ENCODE measurements at regions not wholly inside any gene's neighbourhood (a gene's known extent, or its start where the extent isn't known, plus 50 kb on each side); places are given as distances from the start of the nearest gene placed in this dataset.

DNA sequence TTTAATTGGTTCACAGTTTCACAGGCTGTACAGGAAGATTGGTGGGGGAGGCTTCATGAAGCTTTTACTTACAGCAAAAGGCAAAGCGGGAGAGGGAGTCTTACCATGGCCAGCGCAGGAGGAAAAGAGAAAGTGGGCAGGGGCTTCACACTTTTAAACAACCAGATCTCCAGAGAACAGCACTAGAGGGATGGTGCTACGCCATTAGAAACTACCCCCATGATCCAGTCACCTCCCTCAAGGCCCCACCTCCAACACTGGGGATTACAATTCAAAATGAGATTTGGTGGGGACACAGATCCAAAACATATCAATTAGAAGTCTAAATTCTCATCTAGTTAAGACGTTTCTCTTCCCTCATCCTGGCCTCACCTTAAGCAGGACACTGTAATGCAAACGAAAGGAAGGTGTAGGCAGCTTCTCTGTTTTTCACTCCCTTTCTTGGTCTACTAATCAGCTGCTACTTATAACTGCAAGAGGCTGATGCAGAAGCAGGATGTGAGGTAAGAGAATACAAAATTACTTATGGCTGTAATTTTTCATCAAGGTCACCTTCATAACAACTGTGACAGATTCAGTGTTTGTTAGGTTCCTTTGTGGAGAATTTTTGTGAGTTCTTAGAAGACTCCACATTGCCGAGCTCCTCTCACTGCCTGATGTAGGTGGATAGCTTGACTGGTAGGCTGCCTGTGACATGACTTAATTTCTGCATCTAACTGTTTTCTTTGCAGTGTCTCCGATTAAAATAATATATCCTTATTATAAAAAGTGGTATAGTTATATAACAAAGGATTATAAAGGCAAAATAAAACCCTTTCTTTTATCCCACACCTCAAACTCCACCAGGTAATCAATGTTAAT is 255.1 kb downstream of the IL15 start:
- Histone ChIP-seq H3K4me3 (ENCODE audit: low read length) (no peak overlapping the region), H3F3A (ENCODE audit: insufficient read depth, low read length) (no peaks in the 10 kb centered on the region), H3K4me1 (ENCODE audit: low read length) (0 out of 2 replicates have a peak, but pooled peaks cover 5% of the 10 kb centered on the region), H3K4me2 (ENCODE audit: low read depth, low read length) (no peak overlapping the region), H3K27ac (ENCODE audit: low read length) (no peak overlapping the region), H3K79me2 (ENCODE audit: low read length) (no peaks in the 10 kb centered on the region), H3K27me3 (replicated peaks; ENCODE audit: insufficient read depth, low read length) (no peaks in the 10 kb centered on the region), H4K20me1 (ENCODE audit: insufficient read depth, low read length) (no peaks in the 10 kb centered on the region), H3K9me3 (replicated peaks; ENCODE audit: insufficient read depth, low read length) (no peaks in the 10 kb centered on the region), H3K9ac (ENCODE audit: low read length) (no peak overlapping the region), H2AFZ (ENCODE audit: low read length) (no peak overlapping the region), H3K36me3 (replicated peaks; ENCODE audit: insufficient read depth, low read length) (no peaks in the 10 kb centered on the region), H3K9me2 (replicated peaks; ENCODE audit: insufficient read depth, low read length) (no peaks in the 10 kb centered on the region)
- TF ChIP-seq EZH2phosphoT487 (IDR thresholded peaks at IDR 0.05; ENCODE audit: low read length) (no peak), EZH2 (optimal IDR thresholded peaks at IDR 0.05; ENCODE audit: low read depth, low read length) (no peak)
- TF ChIP-seq, protein P1, sequence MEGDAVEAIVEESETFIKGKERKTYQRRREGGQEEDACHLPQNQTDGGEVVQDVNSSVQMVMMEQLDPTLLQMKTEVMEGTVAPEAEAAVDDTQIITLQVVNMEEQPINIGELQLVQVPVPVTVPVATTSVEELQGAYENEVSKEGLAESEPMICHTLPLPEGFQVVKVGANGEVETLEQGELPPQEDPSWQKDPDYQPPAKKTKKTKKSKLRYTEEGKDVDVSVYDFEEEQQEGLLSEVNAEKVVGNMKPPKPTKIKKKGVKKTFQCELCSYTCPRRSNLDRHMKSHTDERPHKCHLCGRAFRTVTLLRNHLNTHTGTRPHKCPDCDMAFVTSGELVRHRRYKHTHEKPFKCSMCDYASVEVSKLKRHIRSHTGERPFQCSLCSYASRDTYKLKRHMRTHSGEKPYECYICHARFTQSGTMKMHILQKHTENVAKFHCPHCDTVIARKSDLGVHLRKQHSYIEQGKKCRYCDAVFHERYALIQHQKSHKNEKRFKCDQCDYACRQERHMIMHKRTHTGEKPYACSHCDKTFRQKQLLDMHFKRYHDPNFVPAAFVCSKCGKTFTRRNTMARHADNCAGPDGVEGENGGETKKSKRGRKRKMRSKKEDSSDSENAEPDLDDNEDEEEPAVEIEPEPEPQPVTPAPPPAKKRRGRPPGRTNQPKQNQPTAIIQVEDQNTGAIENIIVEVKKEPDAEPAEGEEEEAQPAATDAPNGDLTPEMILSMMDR (IDR thresholded peaks at IDR 0.05; ENCODE audit: low read length) = no peak
- no peak for DNase-seq

GRCh38 chr4:141896687-141897086 is 260.3 kb downstream of the IL15 start:
- Histone ChIP-seq H3F3A (ENCODE audit: insufficient read depth, low read length) (no peaks in the 10 kb centered on the region), H4K20me1 (ENCODE audit: insufficient read depth, low read length) (no peaks in the 10 kb centered on the region), H3K27me3 (replicated peaks; ENCODE audit: insufficient read depth, low read length) (no peaks in the 10 kb centered on the region), H3K79me2 (ENCODE audit: low read length) (no peaks in the 10 kb centered on the region), H3K4me3 (ENCODE audit: low read length) (no peak overlapping the region), H3K9me3 (replicated peaks; ENCODE audit: insufficient read depth, low read length) (no peaks in the 10 kb centered on the region), H2AFZ (ENCODE audit: low read length) (no peak overlapping the region), H3K4me2 (ENCODE audit: low read depth, low read length) (no peak overlapping the region), H3K27ac (ENCODE audit: low read length) (no peak overlapping the region), H3K9me2 (replicated peaks; ENCODE audit: insufficient read depth, low read length) (no peaks in the 10 kb centered on the region), H3K9ac (ENCODE audit: low read length) (no peak overlapping the region), H3K4me1 (ENCODE audit: low read length) (no peaks in the 10 kb centered on the region), H3K36me3 (replicated peaks; ENCODE audit: insufficient read depth, low read length) (no peaks in the 10 kb centered on the region)
- no peak for DNase-seq
- TF ChIP-seq EZH2 (optimal IDR thresholded peaks at IDR 0.05; ENCODE audit: low read depth, low read length) (no peak), EZH2phosphoT487 (IDR thresholded peaks at IDR 0.05; ENCODE audit: low read length) (no peak)
- TF ChIP-seq, protein P1 (IDR thresholded peaks at IDR 0.05; ENCODE audit: low read length) = no peak

- Histone ChIP-seq H3K4me1 (ENCODE audit: low read length) (no peaks in the 10 kb centered on the region), H3K36me3 (replicated peaks; ENCODE audit: insufficient read depth, low read length) (no peaks in the 10 kb centered on the region), H3K9me3 (replicated peaks; ENCODE audit: insufficient read depth, low read length) (no peaks in the 10 kb centered on the region), H2AFZ (ENCODE audit: low read length) (no peak overlapping the region), H3K27ac (ENCODE audit: low read length) (no peak overlapping the region), H3F3A (ENCODE audit: insufficient read depth, low read length) (no peaks in the 10 kb centered on the region), H3K4me2 (ENCODE audit: low read depth, low read length) (no peak overlapping the region), H3K27me3 (replicated peaks; ENCODE audit: insufficient read depth, low read length) (no peaks in the 10 kb centered on the region), H3K9me2 (replicated peaks; ENCODE audit: insufficient read depth, low read length) (no peaks in the 10 kb centered on the region), H3K79me2 (ENCODE audit: low read length) (no peaks in the 10 kb centered on the region), H3K9ac (ENCODE audit: low read length) (no peak overlapping the region), H4K20me1 (ENCODE audit: insufficient read depth, low read length) (no peaks in the 10 kb centered on the region), H3K4me3 (ENCODE audit: low read length) (no peak overlapping the region)
- DNase-seq = no peak
- TF ChIP-seq EZH2phosphoT487 (IDR thresholded peaks at IDR 0.05; ENCODE audit: low read length) = no peak
- TF ChIP-seq EZH2 (optimal IDR thresholded peaks at IDR 0.05; ENCODE audit: low read depth, low read length) = no peak
- TF ChIP-seq, protein P1 (IDR thresholded peaks at IDR 0.05; ENCODE audit: low read length) = no peak
Observed at GRCh38 chr4:141898346-141898745, 262.0 kb downstream of the IL15 start.

Measured in MM.1S (cell line).